ENCODE measurements at regions not wholly inside any gene's neighbourhood (a gene's known extent, or its start where the extent isn't known, plus 50 kb on each side); places are given as distances from the start of the nearest gene placed in this dataset.
"Not testable (repeated sequence)": the region's sequence is repeated elsewhere in the genome, so short reads cannot be mapped to it uniquely, and the experiment has no call there.

- not testable (repeated sequence) for H2AK5ac ChIP-seq (ENCODE audit: low read length); H2BK15ac ChIP-seq (replicated peaks; ENCODE audit: low read depth); H3K27ac ChIP-seq (ENCODE audit: low read depth, low read length); H4K8ac ChIP-seq (ENCODE audit: low read depth, low read length); H3K18ac ChIP-seq (ENCODE audit: low read length); H3K79me1 ChIP-seq (ENCODE audit: low read length); H2BK120ac ChIP-seq (ENCODE audit: low read depth, low read length); H3K4me3 ChIP-seq (ENCODE audit: low read length); H3K27me3 ChIP-seq (ENCODE audit: insufficient read depth, low read length, poor library complexity); H3K4me2 ChIP-seq (ENCODE audit: low read length); H3K9ac ChIP-seq (ENCODE audit: low read length); H3K36me3 ChIP-seq (ENCODE audit: control insufficient read depth, insufficient read depth, low read length); H3K23ac ChIP-seq (ENCODE audit: low read length); H4K5ac ChIP-seq (ENCODE audit: low read length); H3K56ac ChIP-seq (ENCODE audit: low read length); H2BK5ac ChIP-seq (ENCODE audit: low read length); H3K79me2 ChIP-seq (ENCODE audit: control insufficient read depth, insufficient read depth, low read length); H3K4me1 ChIP-seq (ENCODE audit: control insufficient read depth, low read depth, low read length); DNase-seq; H3K4ac ChIP-seq (ENCODE audit: low read depth, low read length)
- WGBS (ENCODE audit: extremely low coverage, insufficient coverage, low lambda C conversion rate): no CpG with 5 or more reads among the region's 51 CpGs
Observed at GRCh38 chr4:131734851-131735385, 1414.2 kb upstream of the PCDH10 start.

GRCh38 chr4:131738991-131739390, 1410.1 kb upstream of the PCDH10 start:
- WGBS (ENCODE audit: extremely low coverage, insufficient coverage, low lambda C conversion rate): no CpG with 5 or more reads among the region's 26 CpGs
- H3K4me1 ChIP-seq (ENCODE audit: control insufficient read depth, low read depth, low read length); H3K9ac ChIP-seq (ENCODE audit: low read length); H3K27ac ChIP-seq (ENCODE audit: low read depth, low read length); H2BK5ac ChIP-seq (ENCODE audit: low read length); H2BK15ac ChIP-seq (replicated peaks; ENCODE audit: low read depth); H3K4ac ChIP-seq (ENCODE audit: low read depth, low read length); H3K23ac ChIP-seq (ENCODE audit: low read length); H3K4me2 ChIP-seq (ENCODE audit: low read length); H2AK5ac ChIP-seq (ENCODE audit: low read length); H3K56ac ChIP-seq (ENCODE audit: low read length); H3K18ac ChIP-seq (ENCODE audit: low read length); H3K79me1 ChIP-seq (ENCODE audit: low read length); H3K4me3 ChIP-seq (ENCODE audit: low read length); H3K36me3 ChIP-seq (ENCODE audit: control insufficient read depth, insufficient read depth, low read length); H3K27me3 ChIP-seq (ENCODE audit: insufficient read depth, low read length, poor library complexity); H3K79me2 ChIP-seq (ENCODE audit: control insufficient read depth, insufficient read depth, low read length); H4K8ac ChIP-seq (ENCODE audit: low read depth, low read length); H2BK120ac ChIP-seq (ENCODE audit: low read depth, low read length); DNase-seq; H4K5ac ChIP-seq (ENCODE audit: low read length): not testable (repeated sequence)

GRCh38 chr4:131741836-131742235, 1407.3 kb upstream of the PCDH10 start:
- not testable (repeated sequence) for H3K9ac ChIP-seq (ENCODE audit: low read length); H3K18ac ChIP-seq (ENCODE audit: low read length); H2BK120ac ChIP-seq (ENCODE audit: low read depth, low read length); H2AK5ac ChIP-seq (ENCODE audit: low read length); H2BK5ac ChIP-seq (ENCODE audit: low read length); H3K4me3 ChIP-seq (ENCODE audit: low read length); H3K4ac ChIP-seq (ENCODE audit: low read depth, low read length); H3K4me2 ChIP-seq (ENCODE audit: low read length); H3K56ac ChIP-seq (ENCODE audit: low read length); H4K8ac ChIP-seq (ENCODE audit: low read depth, low read length); H3K23ac ChIP-seq (ENCODE audit: low read length); H2BK15ac ChIP-seq (replicated peaks; ENCODE audit: low read depth); H4K5ac ChIP-seq (ENCODE audit: low read length); H3K36me3 ChIP-seq (ENCODE audit: control insufficient read depth, insufficient read depth, low read length); DNase-seq; H3K27ac ChIP-seq (ENCODE audit: low read depth, low read length); H3K79me1 ChIP-seq (ENCODE audit: low read length); H3K27me3 ChIP-seq (ENCODE audit: insufficient read depth, low read length, poor library complexity); H3K79me2 ChIP-seq (ENCODE audit: control insufficient read depth, insufficient read depth, low read length); H3K4me1 ChIP-seq (ENCODE audit: control insufficient read depth, low read depth, low read length)
- WGBS (ENCODE audit: extremely low coverage, insufficient coverage, low lambda C conversion rate): no CpG with 5 or more reads among the region's 27 CpGs

- H3K4me3 ChIP-seq (ENCODE audit: low read length); H2BK5ac ChIP-seq (ENCODE audit: low read length): not testable (repeated sequence)
- no CpG with 5 or more reads among the region's 45 CpGs for WGBS (ENCODE audit: extremely low coverage, insufficient coverage, low lambda C conversion rate)
Observed at GRCh38 chr4:131742536-131743205, 1406.4 kb upstream of the PCDH10 start.

GRCh38 chr4:131743348-131743747, 1405.7 kb upstream of the PCDH10 start:
- not testable (repeated sequence) for DNase-seq; H2BK5ac ChIP-seq (ENCODE audit: low read length); H3K4me3 ChIP-seq (ENCODE audit: low read length); H3K18ac ChIP-seq (ENCODE audit: low read length); H3K4me1 ChIP-seq (ENCODE audit: control insufficient read depth, low read depth, low read length); H3K9ac ChIP-seq (ENCODE audit: low read length); H3K23ac ChIP-seq (ENCODE audit: low read length); H3K27ac ChIP-seq (ENCODE audit: low read depth, low read length); H4K5ac ChIP-seq (ENCODE audit: low read length); H3K56ac ChIP-seq (ENCODE audit: low read length); H3K36me3 ChIP-seq (ENCODE audit: control insufficient read depth, insufficient read depth, low read length); H2AK5ac ChIP-seq (ENCODE audit: low read length); H2BK15ac ChIP-seq (replicated peaks; ENCODE audit: low read depth); H4K8ac ChIP-seq (ENCODE audit: low read depth, low read length); H3K27me3 ChIP-seq (ENCODE audit: insufficient read depth, low read length, poor library complexity); H3K79me1 ChIP-seq (ENCODE audit: low read length); H3K4me2 ChIP-seq (ENCODE audit: low read length); H2BK120ac ChIP-seq (ENCODE audit: low read depth, low read length); H3K79me2 ChIP-seq (ENCODE audit: control insufficient read depth, insufficient read depth, low read length); H3K4ac ChIP-seq (ENCODE audit: low read depth, low read length)
- WGBS (ENCODE audit: extremely low coverage, insufficient coverage, low lambda C conversion rate): no CpG with 5 or more reads among the region's 20 CpGs

More at GRCh38 chr4:131742536-131743205, 1406.4 kb upstream of the PCDH10 start:
- not testable (repeated sequence) for H3K18ac ChIP-seq (ENCODE audit: low read length); H3K79me1 ChIP-seq (ENCODE audit: low read length); H4K5ac ChIP-seq (ENCODE audit: low read length); H3K4me2 ChIP-seq (ENCODE audit: low read length); DNase-seq; H3K36me3 ChIP-seq (ENCODE audit: control insufficient read depth, insufficient read depth, low read length); H3K23ac ChIP-seq (ENCODE audit: low read length); H2AK5ac ChIP-seq (ENCODE audit: low read length); H3K27ac ChIP-seq (ENCODE audit: low read depth, low read length); H3K4me1 ChIP-seq (ENCODE audit: control insufficient read depth, low read depth, low read length); H2BK15ac ChIP-seq (replicated peaks; ENCODE audit: low read depth); H3K79me2 ChIP-seq (ENCODE audit: control insufficient read depth, insufficient read depth, low read length); H2BK120ac ChIP-seq (ENCODE audit: low read depth, low read length); H3K4ac ChIP-seq (ENCODE audit: low read depth, low read length); H4K8ac ChIP-seq (ENCODE audit: low read depth, low read length); H3K27me3 ChIP-seq (ENCODE audit: insufficient read depth, low read length, poor library complexity); H3K9ac ChIP-seq (ENCODE audit: low read length); H3K56ac ChIP-seq (ENCODE audit: low read length)

GRCh38 chr4:131747203-131747602, 1401.9 kb upstream of the PCDH10 start:
- not testable (repeated sequence) for H3K56ac ChIP-seq (ENCODE audit: low read length); H2AK5ac ChIP-seq (ENCODE audit: low read length); H3K4me2 ChIP-seq (ENCODE audit: low read length); H3K27ac ChIP-seq (ENCODE audit: low read depth, low read length); H4K8ac ChIP-seq (ENCODE audit: low read depth, low read length); DNase-seq; H3K23ac ChIP-seq (ENCODE audit: low read length); H3K4ac ChIP-seq (ENCODE audit: low read depth, low read length); H3K27me3 ChIP-seq (ENCODE audit: insufficient read depth, low read length, poor library complexity); H3K79me2 ChIP-seq (ENCODE audit: control insufficient read depth, insufficient read depth, low read length); H2BK120ac ChIP-seq (ENCODE audit: low read depth, low read length); H3K4me3 ChIP-seq (ENCODE audit: low read length); H3K9ac ChIP-seq (ENCODE audit: low read length); H3K4me1 ChIP-seq (ENCODE audit: control insufficient read depth, low read depth, low read length); H3K36me3 ChIP-seq (ENCODE audit: control insufficient read depth, insufficient read depth, low read length); H2BK5ac ChIP-seq (ENCODE audit: low read length); H4K5ac ChIP-seq (ENCODE audit: low read length); H3K18ac ChIP-seq (ENCODE audit: low read length); H2BK15ac ChIP-seq (replicated peaks; ENCODE audit: low read depth); H3K79me1 ChIP-seq (ENCODE audit: low read length)
- no CpG with 5 or more reads among the region's 34 CpGs for WGBS (ENCODE audit: extremely low coverage, insufficient coverage, low lambda C conversion rate)
